CD14-positive monocyte (primary cell): ENCODE measurements at regions not wholly inside any gene's neighbourhood (a gene's known extent, or its start where the extent isn't known, plus 50 kb on each side); places are given as distances from the start of the nearest gene placed in this dataset.

Experiments used
- DNase-seq, 3 donors: peaks; one replicate each; pipeline ENCODE4 v3.0.0-alpha.2; 2011 to 2022
- H2AFZ ChIP-seq: 2 replicates; pipeline ENCODE4 v1.6.0; 2012; ENCODE audit warnings: mild to moderate bottlenecking, low read depth, low read length, inconsistent platforms; ENCODE audit not compliant: insufficient read depth, poor library complexity, severe bottlenecking
- H3K27ac ChIP-seq, 2 donors: 1 replicate in 1 of 2; 2 replicates in 1 of 2; pipeline ENCODE4 v1.5.1; 2012 to 2013; ENCODE audit warnings: low read length in 2 of 2, control low read depth in 1 of 2, inconsistent platforms in 1 of 2, low read depth in 1 of 2, mild to moderate bottlenecking in 1 of 2
- H3K27me3 ChIP-seq, 2 donors: one replicate each; pipeline versions ENCODE4 v1.6.0 to v1.6.1; 2011 to 2013; ENCODE audit warnings: low read length in 2 of 2; ENCODE audit not compliant: control insufficient read depth in 2 of 2, insufficient read depth in 2 of 2
- H3K36me3 ChIP-seq, 2 donors: replicated peaks in 1 of 2; 1 replicate in 1 of 2; 2 replicates in 1 of 2; pipeline versions ENCODE4 v1.5.1 to v1.6.1; 2012 to 2013; ENCODE audit warnings: low read length in 2 of 2, control low read depth in 1 of 2, inconsistent platforms in 1 of 2, mild to moderate bottlenecking in 1 of 2; ENCODE audit not compliant: insufficient read depth in 2 of 2, control insufficient read depth in 1 of 2
- H3K4me1 ChIP-seq, 2 donors: 1 replicate in 1 of 2; 2 replicates in 1 of 2; pipeline versions ENCODE4 v1.5.1 to v1.6.1; 2012 to 2013; ENCODE audit warnings: low read length in 2 of 2, control low read depth in 1 of 2, inconsistent platforms in 1 of 2, mild to moderate bottlenecking in 1 of 2, moderate library complexity in 1 of 2; ENCODE audit not compliant: insufficient read depth in 2 of 2, control insufficient read depth in 1 of 2
- H3K4me2 ChIP-seq: replicated peaks from 2 replicates; pipeline ENCODE3; 2012; ENCODE audit warnings: low read length, moderate library complexity, mild to moderate bottlenecking; ENCODE audit not compliant: poor library complexity, severe bottlenecking; ENCODE audit errors: extremely low read depth
- H3K4me3 ChIP-seq, 3 experiments: fragments of 200-600 bp in 1 of 3; sonication (generic) in 1 of 3; replicated peaks in 1 of 3; 1 replicate in 2 of 3; 2 replicates in 1 of 3; pipeline ENCODE4 v1.5.1; 2011 to 2013; ENCODE audit warnings: low read length in 3 of 3, mild to moderate bottlenecking in 3 of 3, control low read depth in 2 of 3, low read depth in 2 of 3, inconsistent platforms in 1 of 3, moderate library complexity in 1 of 3
- H3K79me2 ChIP-seq: 2 replicates; pipeline ENCODE4 v1.6.0; 2012; ENCODE audit warnings: mild to moderate bottlenecking, control low read depth, inconsistent platforms, low read length, moderate library complexity; ENCODE audit not compliant: insufficient read depth
- H3K9ac ChIP-seq: 2 replicates; pipeline ENCODE4 v1.6.0; 2017; ENCODE audit warnings: low read length, mild to moderate bottlenecking; ENCODE audit not compliant: insufficient read depth, poor library complexity, severe bottlenecking
- H3K9me3 ChIP-seq, 2 donors: replicated peaks in 1 of 2; 1 replicate in 1 of 2; 2 replicates in 1 of 2; pipeline versions ENCODE4 v1.5.1 to v1.6.1; 2012 to 2013; ENCODE audit warnings: low read length in 2 of 2, control low read depth in 1 of 2; ENCODE audit not compliant: control insufficient read depth in 1 of 2, insufficient read depth in 1 of 2
- H4K20me1 ChIP-seq: 2 replicates; pipeline ENCODE4 v1.6.0; 2012; ENCODE audit warnings: mild to moderate bottlenecking, low read length, control low read depth, moderate library complexity; ENCODE audit not compliant: insufficient read depth
- H3K27ac Mint-ChIP-seq, 7 donors: one replicate each; pipeline ENCODE4 v1.8.0; 2020; ENCODE audit warnings: mild to moderate bottlenecking in 7 of 7, mixed read lengths in 7 of 7, moderate library complexity in 6 of 7, inconsistent platforms in 2 of 7
- H3K27me3 Mint-ChIP-seq, 3 donors: one replicate each; pipeline ENCODE4 v1.8.0; 2021 to 2022; ENCODE audit warnings: low read depth in 3 of 3, mild to moderate bottlenecking in 3 of 3, mixed read lengths in 3 of 3, moderate library complexity in 3 of 3, inconsistent platforms in 1 of 3
- H3K36me3 Mint-ChIP-seq, 2 donors: one replicate each; pipeline ENCODE4 v1.8.0; 2020; ENCODE audit warnings: mixed read lengths in 2 of 2, inconsistent platforms in 1 of 2, mild to moderate bottlenecking in 1 of 2
- H3K4me1 Mint-ChIP-seq: one replicate; pipeline ENCODE4 v1.8.0; 2020; ENCODE audit warnings: mild to moderate bottlenecking, mixed read lengths
- H3K4me3 Mint-ChIP-seq, 2 donors: one replicate each; pipeline ENCODE4 v1.8.0; 2020; ENCODE audit warnings: mild to moderate bottlenecking in 2 of 2, mixed read lengths in 2 of 2, moderate library complexity in 1 of 2
- H3K9me3 Mint-ChIP-seq, 7 donors: one replicate each; pipeline ENCODE4 v1.8.0; 2020 to 2022; ENCODE audit warnings: mixed read lengths in 7 of 7, mild to moderate bottlenecking in 6 of 7, moderate library complexity in 6 of 7, inconsistent platforms in 2 of 7
- WGBS: methylation state at CpG from one replicate; pipeline ENCODE4 v1.1.5; 2013; ENCODE audit warnings: missing lambda C conversion rate; ENCODE audit not compliant: insufficient coverage; 5-methylcytosine and 5-hydroxymethylcytosine counted together
- intact Hi-C, 2 donors: fragments of 100-400 bp; cut with micrococcal nuclease; formaldehyde crosslinking; loops; one replicate each; pipeline versions ENCODE4 v1.15.0 to v1.15.1; 2023
- TF ChIP-seq, protein P1 (sequence below): fragments of 200-600 bp; IDR thresholded peaks from one replicate; pipeline ENCODE4 v1.8.0; 2022; ENCODE audit warnings: antibody characterized with exemption, mild to moderate bottlenecking

DNA sequence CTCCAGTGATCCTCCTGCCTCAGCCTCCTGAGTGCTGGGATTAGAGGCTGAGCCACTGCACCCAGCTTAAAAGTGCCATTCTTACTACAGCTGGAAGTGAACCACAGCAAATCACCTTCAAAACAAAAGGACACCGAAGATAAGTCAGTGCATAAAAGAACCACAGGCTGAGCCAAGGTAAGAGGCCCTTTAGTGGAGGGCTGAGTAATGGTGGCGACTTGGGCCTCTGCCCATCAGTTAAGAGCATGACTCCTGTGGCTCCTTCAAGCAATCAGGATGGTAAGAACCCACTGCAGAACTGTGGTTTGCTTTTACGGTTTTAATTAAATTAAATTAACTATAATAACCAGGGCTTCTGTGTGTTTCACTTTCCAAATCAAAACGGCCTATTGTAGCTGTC, 75.1 kb downstream of the CTAGE1 start:
- H3K36me3 ChIP-seq: no peaks in the 10 kb centered on the region
- no CpG with 5 or more reads among the region's 4 CpGs for WGBS
- DNase-seq: no peak
- Mint-ChIP-seq H3K27me3 (peaks cover 32 to 35% (median 34%) of the 10 kb centered on the region in 3 donors), H3K27ac (no peak overlapping the region), H3K36me3 (no peaks in the 10 kb centered on the region), H3K4me1 (peaks cover 8% of the 10 kb centered on the region), H3K9me3 (peaks cover 0 to 4% (median 1%) of the 10 kb centered on the region in 7 donors), H3K4me3 (no peak overlapping the region)
- no peaks in the 10 kb centered on the region for H3K9me3 ChIP-seq
- H3K27ac ChIP-seq: no peak overlapping the region
- H3K79me2 ChIP-seq: no peaks in the 10 kb centered on the region
- no peak overlapping the region for H3K4me2 ChIP-seq
- intact Hi-C loops: no loop called here
- H2AFZ ChIP-seq: no peak overlapping the region
- no peaks in the 10 kb centered on the region for H4K20me1 ChIP-seq
- peaks cover 29 to 36% of the 10 kb centered on the region in 2 donors for H3K27me3 ChIP-seq
- TF ChIP-seq, protein P1, sequence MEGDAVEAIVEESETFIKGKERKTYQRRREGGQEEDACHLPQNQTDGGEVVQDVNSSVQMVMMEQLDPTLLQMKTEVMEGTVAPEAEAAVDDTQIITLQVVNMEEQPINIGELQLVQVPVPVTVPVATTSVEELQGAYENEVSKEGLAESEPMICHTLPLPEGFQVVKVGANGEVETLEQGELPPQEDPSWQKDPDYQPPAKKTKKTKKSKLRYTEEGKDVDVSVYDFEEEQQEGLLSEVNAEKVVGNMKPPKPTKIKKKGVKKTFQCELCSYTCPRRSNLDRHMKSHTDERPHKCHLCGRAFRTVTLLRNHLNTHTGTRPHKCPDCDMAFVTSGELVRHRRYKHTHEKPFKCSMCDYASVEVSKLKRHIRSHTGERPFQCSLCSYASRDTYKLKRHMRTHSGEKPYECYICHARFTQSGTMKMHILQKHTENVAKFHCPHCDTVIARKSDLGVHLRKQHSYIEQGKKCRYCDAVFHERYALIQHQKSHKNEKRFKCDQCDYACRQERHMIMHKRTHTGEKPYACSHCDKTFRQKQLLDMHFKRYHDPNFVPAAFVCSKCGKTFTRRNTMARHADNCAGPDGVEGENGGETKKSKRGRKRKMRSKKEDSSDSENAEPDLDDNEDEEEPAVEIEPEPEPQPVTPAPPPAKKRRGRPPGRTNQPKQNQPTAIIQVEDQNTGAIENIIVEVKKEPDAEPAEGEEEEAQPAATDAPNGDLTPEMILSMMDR: no peak
- peaks cover 0 to 2% of the 10 kb centered on the region in 2 donors for H3K4me1 ChIP-seq
- no peak overlapping the region for H3K4me3 ChIP-seq
- H3K9ac ChIP-seq: no peak overlapping the region

DNA sequence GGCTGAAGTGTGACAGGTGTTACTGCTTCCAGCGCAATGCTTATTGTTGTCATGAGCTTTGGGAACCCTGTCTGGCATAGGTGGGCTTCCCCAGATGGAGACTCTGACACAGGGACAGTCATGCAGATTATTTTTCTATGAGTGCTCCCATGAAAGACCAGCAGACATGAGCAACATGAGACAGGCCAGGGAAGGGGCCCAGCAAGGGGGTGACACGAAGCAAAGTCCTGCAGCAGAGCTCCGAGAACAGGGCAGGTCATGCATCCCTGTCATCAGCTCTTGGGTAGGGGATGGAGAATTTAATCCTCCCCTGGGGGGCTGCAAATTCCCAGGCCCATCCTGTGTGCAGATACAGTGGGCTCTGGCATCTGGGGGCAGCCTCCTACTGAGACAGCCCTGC, 77.4 kb downstream of the CTAGE1 start:
- no peaks in the 10 kb centered on the region for H3K9me3 ChIP-seq
- DNase-seq: no peak
- H3K4me3 Mint-ChIP-seq: no peak overlapping the region
- H3K4me2 ChIP-seq: no peak overlapping the region
- peaks cover 6 to 7% of the 10 kb centered on the region in 2 donors for H3K4me1 ChIP-seq
- no peak overlapping the region for H3K4me3 ChIP-seq
- no peaks in the 10 kb centered on the region for H3K36me3 ChIP-seq
- TF ChIP-seq, protein P1: no peak
- intact Hi-C loops: no loop called here
- no peaks in the 10 kb centered on the region for H3K36me3 Mint-ChIP-seq
- no peaks in the 10 kb centered on the region for H4K20me1 ChIP-seq
- H3K27ac Mint-ChIP-seq: no peak overlapping the region
- H3K4me1 Mint-ChIP-seq: peaks cover 9% of the 10 kb centered on the region
- no peak overlapping the region for H2AFZ ChIP-seq
- no peak overlapping the region for H3K27ac ChIP-seq
- peaks cover 0 to 6% (median 0%) of the 10 kb centered on the region in 7 donors for H3K9me3 Mint-ChIP-seq
- no peak overlapping the region for H3K9ac ChIP-seq
- no peaks in the 10 kb centered on the region for H3K79me2 ChIP-seq
- H3K27me3 Mint-ChIP-seq: peaks cover 12 to 17% (median 15%) of the 10 kb centered on the region in 3 donors
- WGBS: 94% methylated on average over 3 of the region's 3 CpGs
- H3K27me3 ChIP-seq: peaks cover 8 to 13% of the 10 kb centered on the region in 2 donors
